ENCODE measurements at regions not wholly inside any gene's neighbourhood (a gene's known extent, or its start where the extent isn't known, plus 50 kb on each side); places are given as distances from the start of the nearest gene placed in this dataset.

GRCh38 chr15:29470794-29471193, 201.2 kb upstream of the NSMCE3 start:
- no peak for DNase-seq
- 23 to 27% methylated on average over 3 of the region's 3 CpGs for WGBS, 2 donors
- peak overlapping the region in 1 of 4 donors; percentile 27 for H3K4me3 ChIP-seq
- H3K27ac ChIP-seq, result peak overlapping the region; percentile 39 to 80 (median 65)
- H3K9me3 ChIP-seq, result no peaks in the 10 kb centered on the region
- no peak for TF ChIP-seq POLR2A (IDR thresholded peaks at IDR 0.05)
- TF ChIP-seq CTCF (IDR thresholded peaks at IDR 0.05), result no peak
- intact Hi-C loops (cut with DNase I), result no loop called here
- peaks cover 0 to 26% (median 17%) of the 10 kb centered on the region in 3 donors for H3K4me1 ChIP-seq
- H3K36me3 ChIP-seq, result no peaks in the 10 kb centered on the region
- peaks cover 0 to 65% (median 0%) of the 10 kb centered on the region in 4 donors for H3K27me3 ChIP-seq

DNA sequence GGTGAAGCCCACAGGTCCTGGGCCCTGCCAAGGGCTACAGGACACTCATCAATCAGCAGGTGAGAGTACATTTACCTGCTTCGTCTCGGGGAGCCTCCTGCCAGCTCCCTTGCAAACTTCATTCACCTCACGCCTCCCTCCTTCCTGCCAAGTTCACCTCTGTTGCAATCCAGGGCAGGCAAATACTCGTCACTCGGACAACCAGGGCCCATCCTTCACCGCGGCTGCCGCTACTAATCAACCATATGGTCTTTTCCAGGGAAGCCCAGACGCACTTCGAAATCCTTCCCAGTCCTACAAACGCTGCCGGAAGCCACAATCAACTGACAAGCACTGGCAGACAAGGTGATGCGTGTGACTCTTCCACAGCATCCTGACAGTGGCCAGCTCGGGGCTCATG, 200.7 kb upstream of the NSMCE3 start:
- TF ChIP-seq POLR2A (IDR thresholded peaks at IDR 0.05) (no peak), CTCF (IDR thresholded peaks at IDR 0.05) (no peak)
- peaks cover 0 to 60% (median 0%) of the 10 kb centered on the region in 4 donors for H3K27me3 ChIP-seq
- 42 to 46% methylated on average over 7 to 14 of the region's 14 CpGs for WGBS, 2 donors
- DNase-seq, result no peak
- H3K4me3 ChIP-seq, result peak overlapping the region in 1 of 4 donors; percentile 27
- no peaks in the 10 kb centered on the region for H3K9me3 ChIP-seq
- H3K27ac ChIP-seq, result peak overlapping the region; percentile 39 to 80 (median 65)
- H3K36me3 ChIP-seq, result no peaks in the 10 kb centered on the region
- H3K4me1 ChIP-seq, result peaks cover 0 to 26% (median 17%) of the 10 kb centered on the region in 3 donors
- intact Hi-C loops (cut with DNase I), result no loop called here

DNA sequence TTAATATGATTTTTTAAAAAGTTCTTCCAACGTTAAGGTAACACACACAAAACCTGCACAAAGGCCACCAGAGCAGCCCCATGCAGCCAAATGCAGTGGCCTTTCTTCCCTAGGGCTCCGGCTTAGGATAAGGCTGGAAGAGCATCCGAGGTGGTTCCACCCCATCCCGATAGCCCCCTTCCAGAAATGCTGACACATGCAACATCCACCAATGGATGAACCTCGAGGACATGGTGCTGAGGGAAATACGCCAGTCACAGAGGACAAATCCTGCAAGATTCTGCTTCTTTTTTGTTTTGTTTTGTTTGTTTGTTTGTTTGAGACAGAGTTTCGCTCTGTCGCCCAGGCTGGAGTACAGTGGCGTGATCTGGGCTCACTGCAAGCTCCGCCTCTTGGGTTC, 199.3 kb upstream of the NSMCE3 start:
- 85 to 91% methylated on average over 10 of the region's 10 CpGs for WGBS, 2 donors
- H3K4me3 ChIP-seq, result no peak overlapping the region

GRCh38 chr15:29467091-29467490, 197.5 kb upstream of the NSMCE3 start:
- no peak for DNase-seq
- Histone ChIP-seq H3K4me3 (no peak overlapping the region), H3K27me3 (peaks cover 0 to 48% (median 0%) of the 10 kb centered on the region in 4 donors), H3K4me1 (peaks cover 0 to 26% (median 17%) of the 10 kb centered on the region in 3 donors), H3K9me3 (no peaks in the 10 kb centered on the region), H3K36me3 (no peaks in the 10 kb centered on the region), H3K27ac (no peak overlapping the region)
- TF ChIP-seq CTCF (IDR thresholded peaks at IDR 0.05) (no peak), POLR2A (IDR thresholded peaks at IDR 0.05) (no peak)
- WGBS, 2 donors, result 84 to 89% methylated on average over 4 of the region's 4 CpGs
- intact Hi-C loops (cut with DNase I), result no loop called here

More for the DNA sequence above, 199.3 kb upstream of the NSMCE3 start:
- Histone ChIP-seq H3K36me3 (no peaks in the 10 kb centered on the region), H3K27ac (no peak overlapping the region), H3K4me1 (peaks cover 0 to 26% (median 17%) of the 10 kb centered on the region in 3 donors), H3K9me3 (no peaks in the 10 kb centered on the region), H3K27me3 (peaks cover 0 to 54% (median 0%) of the 10 kb centered on the region in 4 donors)
- TF ChIP-seq POLR2A (IDR thresholded peaks at IDR 0.05) (no peak), CTCF (IDR thresholded peaks at IDR 0.05) (no peak)
- intact Hi-C loops (cut with DNase I), result no loop called here
- no peak for DNase-seq

DNA sequence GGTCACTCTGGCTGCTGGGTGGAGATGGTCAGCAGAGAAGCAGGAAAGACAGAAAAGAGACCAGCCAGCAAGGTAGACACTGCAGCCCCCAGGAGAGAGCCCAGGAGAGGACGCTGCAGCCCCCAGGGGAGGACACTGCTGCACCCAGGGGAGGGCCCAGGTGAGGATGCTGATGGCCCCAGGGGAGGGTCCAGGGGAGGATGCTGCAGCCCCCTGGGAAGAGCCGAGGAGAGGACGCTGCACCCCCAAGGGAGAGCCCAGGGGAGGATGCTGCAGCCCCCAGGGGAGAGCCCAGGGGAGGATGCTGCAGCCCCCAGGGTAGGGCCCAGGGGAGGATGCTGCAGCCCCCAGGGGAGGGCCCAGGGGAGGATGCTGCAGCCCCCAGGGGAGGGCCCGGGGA, 196.7 kb upstream of the NSMCE3 start:
- Histone ChIP-seq H3K9me3 (no peaks in the 10 kb centered on the region), H3K4me3 (no peak overlapping the region), H3K27ac (no peak overlapping the region), H3K27me3 (peaks cover 0 to 49% (median 0%) of the 10 kb centered on the region in 4 donors), H3K36me3 (no peaks in the 10 kb centered on the region), H3K4me1 (peaks cover 0 to 19% (median 12%) of the 10 kb centered on the region in 3 donors)
- DNase-seq, result no peak
- WGBS, 2 donors, result 96% methylated on average over 3 of the region's 4 CpGs; no CpG with 5 or more reads in 1 of the 2 donors
- TF ChIP-seq CTCF (IDR thresholded peaks at IDR 0.05) (no peak), POLR2A (IDR thresholded peaks at IDR 0.05) (no peak)
- intact Hi-C loops (cut with DNase I), result no loop called here
